Glutamatergic neuron (in vitro differentiated cells): ENCODE measurements at regions not wholly inside any gene's neighbourhood (a gene's known extent, or its start where the extent isn't known, plus 50 kb on each side); places are given as distances from the start of the nearest gene placed in this dataset.

Source experiments
- DNase-seq: peaks from one replicate; pipeline ENCODE4 v3.0.0; 2022
- H3K27ac Mint-ChIP-seq: one replicate; pipeline ENCODE4 v1.8.0; 2020; ENCODE audit warnings: mild to moderate bottlenecking, mixed read lengths, inconsistent platforms; ENCODE audit not compliant: unreplicated experiment
- H3K27me3 Mint-ChIP-seq: one replicate; pipeline ENCODE4 v1.8.0; 2020; ENCODE audit warnings: mild to moderate bottlenecking, moderate library complexity, mixed read lengths, inconsistent platforms; ENCODE audit not compliant: unreplicated experiment
- H3K36me3 Mint-ChIP-seq: one replicate; pipeline ENCODE4 v1.8.0; 2020; ENCODE audit warnings: mild to moderate bottlenecking, mixed read lengths, inconsistent platforms; ENCODE audit not compliant: unreplicated experiment
- H3K4me1 Mint-ChIP-seq: one replicate; pipeline ENCODE4 v1.8.0; 2020; ENCODE audit warnings: mild to moderate bottlenecking, low read depth, mixed read lengths, inconsistent platforms; ENCODE audit not compliant: unreplicated experiment
- H3K4me3 Mint-ChIP-seq: one replicate; pipeline ENCODE4 v1.8.0; 2020; ENCODE audit warnings: mild to moderate bottlenecking, mixed read lengths, inconsistent platforms; ENCODE audit not compliant: unreplicated experiment
- H3K9me3 Mint-ChIP-seq: one replicate; pipeline ENCODE4 v1.8.0; 2020; ENCODE audit warnings: mild to moderate bottlenecking, moderate library complexity, mixed read lengths, inconsistent platforms; ENCODE audit not compliant: unreplicated experiment
- TF ChIP-seq, protein P1 (sequence below): fragments of 200-600 bp; sonication (generic); IDR thresholded peaks from one replicate; pipeline ENCODE4 v1.5.0; 2021; ENCODE audit not compliant: partially characterized antibody, unreplicated experiment

GRCh38 chr1:81119319-81119718, 681.4 kb upstream of the ADGRL2 start:
- Mint-ChIP-seq H3K9me3 (no peaks in the 10 kb centered on the region), H3K4me3 (no peak overlapping the region), H3K27me3 (no peaks in the 10 kb centered on the region), H3K36me3 (no peaks in the 10 kb centered on the region), H3K4me1 (no peaks in the 10 kb centered on the region), H3K27ac (no peak overlapping the region)
- no peak for DNase-seq
- TF ChIP-seq, protein P1, sequence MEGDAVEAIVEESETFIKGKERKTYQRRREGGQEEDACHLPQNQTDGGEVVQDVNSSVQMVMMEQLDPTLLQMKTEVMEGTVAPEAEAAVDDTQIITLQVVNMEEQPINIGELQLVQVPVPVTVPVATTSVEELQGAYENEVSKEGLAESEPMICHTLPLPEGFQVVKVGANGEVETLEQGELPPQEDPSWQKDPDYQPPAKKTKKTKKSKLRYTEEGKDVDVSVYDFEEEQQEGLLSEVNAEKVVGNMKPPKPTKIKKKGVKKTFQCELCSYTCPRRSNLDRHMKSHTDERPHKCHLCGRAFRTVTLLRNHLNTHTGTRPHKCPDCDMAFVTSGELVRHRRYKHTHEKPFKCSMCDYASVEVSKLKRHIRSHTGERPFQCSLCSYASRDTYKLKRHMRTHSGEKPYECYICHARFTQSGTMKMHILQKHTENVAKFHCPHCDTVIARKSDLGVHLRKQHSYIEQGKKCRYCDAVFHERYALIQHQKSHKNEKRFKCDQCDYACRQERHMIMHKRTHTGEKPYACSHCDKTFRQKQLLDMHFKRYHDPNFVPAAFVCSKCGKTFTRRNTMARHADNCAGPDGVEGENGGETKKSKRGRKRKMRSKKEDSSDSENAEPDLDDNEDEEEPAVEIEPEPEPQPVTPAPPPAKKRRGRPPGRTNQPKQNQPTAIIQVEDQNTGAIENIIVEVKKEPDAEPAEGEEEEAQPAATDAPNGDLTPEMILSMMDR, result no peak

DNA sequence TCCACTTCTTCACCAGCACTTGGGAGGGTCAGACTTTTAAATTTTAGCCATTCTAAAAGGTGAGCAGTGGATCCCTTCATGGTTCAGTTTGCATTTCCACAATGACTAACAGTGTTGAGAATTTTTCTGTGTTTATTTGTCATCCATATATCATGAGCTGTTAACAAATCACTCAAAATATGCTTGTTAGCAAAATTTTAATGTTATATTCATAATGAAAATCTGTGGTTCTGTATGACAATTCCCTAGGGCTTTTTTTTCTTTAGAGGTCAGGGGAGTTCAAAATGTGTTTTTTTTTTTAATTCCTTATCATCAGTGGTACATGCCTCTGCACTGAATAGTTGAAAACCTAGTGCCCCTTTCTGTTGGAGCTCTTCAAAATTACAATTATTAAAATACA, 682.2 kb upstream of the ADGRL2 start:
- Mint-ChIP-seq H3K9me3 (no peaks in the 10 kb centered on the region), H3K27me3 (no peaks in the 10 kb centered on the region), H3K27ac (no peak overlapping the region), H3K4me3 (no peak overlapping the region), H3K4me1 (no peaks in the 10 kb centered on the region), H3K36me3 (no peaks in the 10 kb centered on the region)
- TF ChIP-seq, protein P1, result no peak
- DNase-seq, result no peak

GRCh38 chr1:81115422-81115821, 685.3 kb upstream of the ADGRL2 start:
- no peaks in the 10 kb centered on the region for H3K27me3 Mint-ChIP-seq
- TF ChIP-seq, protein P1, result no peak
- no peaks in the 10 kb centered on the region for H3K9me3 Mint-ChIP-seq
- H3K4me1 Mint-ChIP-seq, result no peaks in the 10 kb centered on the region
- no peak overlapping the region for H3K4me3 Mint-ChIP-seq
- no peaks in the 10 kb centered on the region for H3K36me3 Mint-ChIP-seq
- DNase-seq, result no peak
- no peak overlapping the region for H3K27ac Mint-ChIP-seq

- Mint-ChIP-seq H3K27ac (no peak overlapping the region), H3K4me1 (no peaks in the 10 kb centered on the region), H3K27me3 (no peaks in the 10 kb centered on the region), H3K36me3 (no peaks in the 10 kb centered on the region), H3K9me3 (no peaks in the 10 kb centered on the region), H3K4me3 (no peak overlapping the region)
- TF ChIP-seq, protein P1, result no peak
- DNase-seq, result no peak
Measured at GRCh38 chr1:81114191-81114590, 686.5 kb upstream of the ADGRL2 start.

DNA sequence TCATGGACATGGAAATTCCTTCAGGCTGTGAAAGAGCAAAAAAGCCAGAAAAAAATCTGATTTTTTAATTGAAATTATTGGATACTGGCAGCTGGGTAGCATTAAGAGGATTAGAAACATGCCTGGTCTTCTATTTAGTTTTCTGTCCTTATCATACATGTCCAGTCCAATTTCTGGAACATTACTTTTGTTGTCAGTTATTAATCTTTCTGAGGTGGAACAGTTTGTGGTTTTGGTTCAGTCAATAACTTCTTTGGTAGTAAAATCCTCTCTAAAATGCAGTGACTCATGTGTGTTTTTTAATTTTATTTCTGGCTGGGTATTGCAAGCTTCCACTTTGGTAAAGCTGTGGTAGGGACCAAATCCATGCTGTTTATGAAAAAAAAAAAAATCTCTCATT, 687.0 kb upstream of the ADGRL2 start:
- TF ChIP-seq, protein P1, result no peak
- no peaks in the 10 kb centered on the region for H3K4me1 Mint-ChIP-seq
- DNase-seq, result no peak
- H3K9me3 Mint-ChIP-seq, result no peaks in the 10 kb centered on the region
- no peak overlapping the region for H3K4me3 Mint-ChIP-seq
- no peak overlapping the region for H3K27ac Mint-ChIP-seq
- no peaks in the 10 kb centered on the region for H3K36me3 Mint-ChIP-seq
- H3K27me3 Mint-ChIP-seq, result no peaks in the 10 kb centered on the region
